ENCODE measurements at regions not wholly inside any gene's neighbourhood (a gene's known extent, or its start where the extent isn't known, plus 50 kb on each side); places are given as distances from the start of the nearest gene placed in this dataset.

DNA sequence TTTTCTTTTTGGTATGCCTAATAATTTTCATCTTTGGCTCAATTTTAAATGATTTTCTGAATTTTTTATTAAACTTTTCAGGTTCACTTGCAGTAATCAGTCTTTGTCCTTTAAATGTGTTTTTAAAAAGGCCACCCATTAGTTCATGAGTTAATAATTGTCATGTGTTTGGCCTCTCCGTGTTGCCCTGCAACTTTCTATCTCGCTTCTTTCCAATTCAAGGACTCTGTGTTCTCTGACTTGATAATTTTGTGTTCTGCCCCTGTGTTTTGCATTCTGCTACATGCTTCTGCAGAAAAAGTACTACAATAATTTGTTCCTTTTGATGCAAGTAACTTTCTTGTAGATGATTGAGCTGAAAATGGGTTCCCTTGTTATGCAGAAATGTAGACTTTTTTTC, 921.4 kb upstream of the LRATD1 start:
- H3K23me2 ChIP-seq (ENCODE audit: low read depth, low read length): no peaks in the 10 kb centered on the region
- H4K91ac ChIP-seq (replicated peaks; ENCODE audit: insufficient read length, low read length): no peak overlapping the region
- H3K4me3 ChIP-seq (ENCODE audit: extremely low read depth in 1 of 4, insufficient read depth in 2 of 4, low read depth in 3 of 4, low read length in 4 of 4): no peak overlapping the region
- no peak overlapping the region for H3K4me2 ChIP-seq (ENCODE audit: insufficient read depth in 1 of 2, low read depth in 2 of 2, low read length in 2 of 2)
- H2BK20ac ChIP-seq (ENCODE audit: low read length): no peak overlapping the region
- 96% methylated on average over 2 of the region's 2 CpGs; no CpG with 5 or more reads in 1 of the 2 experiments for WGBS, 2 experiments (ENCODE audit: extremely low coverage in 1 of 2, insufficient coverage in 1 of 2, insufficient read length in 1 of 2, insufficient replicate concordance in 2 of 2, low coverage in 1 of 2, low lambda C conversion rate in 2 of 2, missing lambda C conversion rate in 1 of 2)
- H2BK120ac ChIP-seq (replicated peaks; ENCODE audit: low read depth, low read length): no peak overlapping the region
- no peak overlapping the region for H3K56ac ChIP-seq (replicated peaks; ENCODE audit: insufficient read length, low read depth, low read length)
- no peak overlapping the region for H3K4ac ChIP-seq (replicated peaks; ENCODE audit: insufficient read length, low read depth, low read length)
- H3K14ac ChIP-seq (ENCODE audit: insufficient read length): no peak overlapping the region
- no peaks in the 10 kb centered on the region for H4K20me1 ChIP-seq (replicated peaks in 1 of 2; ENCODE audit: control insufficient read depth in 1 of 2, insufficient read depth in 2 of 2, low read length in 2 of 2)
- H2BK15ac ChIP-seq (ENCODE audit: low read length): no peak overlapping the region
- H3K79me1 ChIP-seq (ENCODE audit: low read depth, low read length): no peaks in the 10 kb centered on the region
- no peaks in the 10 kb centered on the region for H3K4me1 ChIP-seq (replicated peaks in 1 of 4; ENCODE audit: control insufficient read depth in 3 of 4, insufficient read depth in 4 of 4, low read length in 3 of 4)
- ChIA-PET POLR2A (ENCODE audit: partially characterized antibody) (no interaction called here), CTCF (ENCODE audit: partially characterized antibody) (no interaction called here)
- DNase-seq (ENCODE audit: low read depth in 1 of 2, low spot score in 2 of 2) (no peak), FAIRE-seq (no peak)
- no peak overlapping the region for H4K8ac ChIP-seq (ENCODE audit: extremely low read depth, insufficient read depth, low read length)
- no peaks in the 10 kb centered on the region for H3K79me2 ChIP-seq (ENCODE audit: control insufficient read depth in 1 of 2, insufficient read depth in 2 of 2, low read length in 2 of 2)
- H2AFZ ChIP-seq (ENCODE audit: low read length): no peak overlapping the region
- no peak overlapping the region for H3K9ac ChIP-seq (replicated peaks in 1 of 4; ENCODE audit: extremely low read depth in 1 of 4, low read depth in 3 of 4, low read length in 3 of 4)
- no peaks in the 10 kb centered on the region for H3K27me3 ChIP-seq (replicated peaks in 1 of 4; ENCODE audit: control insufficient read depth in 3 of 4, extremely low read depth in 1 of 4, insufficient read depth in 3 of 4, low read length in 3 of 4)
- no peak overlapping the region for H2BK5ac ChIP-seq (ENCODE audit: low read depth, low read length)
- no peak overlapping the region for H3K18ac ChIP-seq (ENCODE audit: extremely low read depth, low read length)
- no peak overlapping the region for H2AK5ac ChIP-seq (ENCODE audit: low read depth, low read length)
- H2BK12ac ChIP-seq (ENCODE audit: low read depth, low read length): no peak overlapping the region
- no peaks in the 10 kb centered on the region for H3K36me3 ChIP-seq (ENCODE audit: control insufficient read depth in 2 of 4, insufficient read depth in 4 of 4, low read length in 3 of 4)
- H3K27ac ChIP-seq (ENCODE audit: low read depth, low read length): no peak overlapping the region
- no peak overlapping the region for H3K23ac ChIP-seq (ENCODE audit: insufficient read length)
- no peak overlapping the region for H4K5ac ChIP-seq (ENCODE audit: insufficient read length, low read depth, low read length)
- H3K9me3 ChIP-seq (ENCODE audit: insufficient read depth in 2 of 2, low read depth in 1 of 2, low read length in 1 of 2): no peaks in the 10 kb centered on the region; a peak in 1 of 4 replicates
- no peak for TF ChIP-seq RNF2 (IDR thresholded peaks at IDR 0.05; ENCODE audit: borderline replicate concordance, low read depth, low read length, missing control alignments, poor library complexity, severe bottlenecking)

Measured in H1 (cell line).